ENCODE measurements at regions not wholly inside any gene's neighbourhood (a gene's known extent, or its start where the extent isn't known, plus 50 kb on each side); places are given as distances from the start of the nearest gene placed in this dataset.

DNA sequence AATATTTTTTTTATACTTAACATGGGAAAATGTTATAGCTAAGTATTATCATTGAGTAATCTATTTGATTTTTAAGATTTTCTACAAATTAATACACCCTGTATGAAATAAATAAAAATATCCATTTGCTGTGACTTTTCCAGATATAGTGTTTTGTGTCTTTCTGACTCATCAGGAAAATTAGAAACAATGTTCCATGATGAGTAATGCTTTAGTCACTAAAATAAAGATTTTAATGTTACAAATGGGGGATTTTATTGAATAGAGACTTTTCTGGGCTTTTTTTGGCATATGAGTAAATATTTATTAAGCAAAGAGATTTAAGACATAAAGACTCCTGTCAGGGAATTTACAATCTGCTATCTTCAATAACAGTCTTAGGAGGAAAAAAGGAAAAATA, 279.2 kb upstream of the NOCT start:
- ATAC-seq, result no peak; the same call in 1 of the 3 replicates
- TF ChIP-seq GLIS3 (CRISPR knock-in tag; IDR thresholded peaks at IDR 0.05) (no peak), ZNF8 (CRISPR knock-in tag; IDR thresholded peaks at IDR 0.05) (no peak), RARB (CRISPR knock-in tag; IDR thresholded peaks at IDR 0.05) (no peak), TOX (CRISPR knock-in tag; IDR thresholded peaks at IDR 0.05; ENCODE audit: borderline replicate concordance) (peak; percentile 59; the same call in 1 of the 2 replicates), ZFP30 (CRISPR knock-in tag; IDR thresholded peaks at IDR 0.05) (no peak), ZC3H10 (CRISPR knock-in tag; IDR thresholded peaks at IDR 0.05) (peak; percentile 85), PPARA (CRISPR knock-in tag; IDR thresholded peaks at IDR 0.05; ENCODE audit: borderline replicate concordance) (no peak), CSDC2 (CRISPR knock-in tag; IDR thresholded peaks at IDR 0.05) (no peak), ISL1 (CRISPR knock-in tag; IDR thresholded peaks at IDR 0.05) (peak; percentile 41; the same call in 1 of the 2 replicates)
- TF ChIP-seq, protein P1, sequence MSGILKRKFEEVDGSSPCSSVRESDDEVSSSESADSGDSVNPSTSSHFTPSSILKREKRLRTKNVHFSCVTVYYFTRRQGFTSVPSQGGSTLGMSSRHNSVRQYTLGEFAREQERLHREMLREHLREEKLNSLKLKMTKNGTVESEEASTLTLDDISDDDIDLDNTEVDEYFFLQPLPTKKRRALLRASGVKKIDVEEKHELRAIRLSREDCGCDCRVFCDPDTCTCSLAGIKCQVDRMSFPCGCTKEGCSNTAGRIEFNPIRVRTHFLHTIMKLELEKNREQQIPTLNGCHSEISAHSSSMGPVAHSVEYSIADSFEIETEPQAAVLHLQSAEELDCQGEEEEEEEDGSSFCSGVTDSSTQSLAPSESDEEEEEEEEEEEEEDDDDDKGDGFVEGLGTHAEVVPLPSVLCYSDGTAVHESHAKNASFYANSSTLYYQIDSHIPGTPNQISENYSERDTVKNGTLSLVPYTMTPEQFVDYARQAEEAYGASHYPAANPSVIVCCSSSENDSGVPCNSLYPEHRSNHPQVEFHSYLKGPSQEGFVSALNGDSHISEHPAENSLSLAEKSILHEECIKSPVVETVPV (CRISPR knock-in tag; IDR thresholded peaks at IDR 0.05), result no peak

- TF ChIP-seq ZFP3 (CRISPR knock-in tag; IDR thresholded peaks at IDR 0.05) (no peak), ZNF8 (CRISPR knock-in tag; IDR thresholded peaks at IDR 0.05) (no peak), ESRRG (CRISPR knock-in tag; IDR thresholded peaks at IDR 0.05) (no peak), ARNTL (CRISPR knock-in tag; IDR thresholded peaks at IDR 0.05; ENCODE audit: borderline replicate concordance, low read depth) (no peak), TOX (CRISPR knock-in tag; IDR thresholded peaks at IDR 0.05; ENCODE audit: borderline replicate concordance) (no peak), PPARA (CRISPR knock-in tag; IDR thresholded peaks at IDR 0.05; ENCODE audit: borderline replicate concordance) (no peak), SNAI2 (CRISPR knock-in tag; IDR thresholded peaks at IDR 0.05) (no peak), RARB (CRISPR knock-in tag; IDR thresholded peaks at IDR 0.05) (no peak), OSR1 (CRISPR knock-in tag; IDR thresholded peaks at IDR 0.05) (no peak)
- TF ChIP-seq, protein P2, sequence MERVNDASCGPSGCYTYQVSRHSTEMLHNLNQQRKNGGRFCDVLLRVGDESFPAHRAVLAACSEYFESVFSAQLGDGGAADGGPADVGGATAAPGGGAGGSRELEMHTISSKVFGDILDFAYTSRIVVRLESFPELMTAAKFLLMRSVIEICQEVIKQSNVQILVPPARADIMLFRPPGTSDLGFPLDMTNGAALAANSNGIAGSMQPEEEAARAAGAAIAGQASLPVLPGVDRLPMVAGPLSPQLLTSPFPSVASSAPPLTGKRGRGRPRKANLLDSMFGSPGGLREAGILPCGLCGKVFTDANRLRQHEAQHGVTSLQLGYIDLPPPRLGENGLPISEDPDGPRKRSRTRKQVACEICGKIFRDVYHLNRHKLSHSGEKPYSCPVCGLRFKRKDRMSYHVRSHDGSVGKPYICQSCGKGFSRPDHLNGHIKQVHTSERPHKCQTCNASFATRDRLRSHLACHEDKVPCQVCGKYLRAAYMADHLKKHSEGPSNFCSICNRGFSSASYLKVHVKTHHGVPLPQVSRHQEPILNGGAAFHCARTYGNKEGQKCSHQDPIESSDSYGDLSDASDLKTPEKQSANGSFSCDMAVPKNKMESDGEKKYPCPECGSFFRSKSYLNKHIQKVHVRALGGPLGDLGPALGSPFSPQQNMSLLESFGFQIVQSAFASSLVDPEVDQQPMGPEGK (CRISPR knock-in tag; IDR thresholded peaks at IDR 0.05; ENCODE audit: borderline replicate concordance), result no peak
- TF ChIP-seq, protein P3, sequence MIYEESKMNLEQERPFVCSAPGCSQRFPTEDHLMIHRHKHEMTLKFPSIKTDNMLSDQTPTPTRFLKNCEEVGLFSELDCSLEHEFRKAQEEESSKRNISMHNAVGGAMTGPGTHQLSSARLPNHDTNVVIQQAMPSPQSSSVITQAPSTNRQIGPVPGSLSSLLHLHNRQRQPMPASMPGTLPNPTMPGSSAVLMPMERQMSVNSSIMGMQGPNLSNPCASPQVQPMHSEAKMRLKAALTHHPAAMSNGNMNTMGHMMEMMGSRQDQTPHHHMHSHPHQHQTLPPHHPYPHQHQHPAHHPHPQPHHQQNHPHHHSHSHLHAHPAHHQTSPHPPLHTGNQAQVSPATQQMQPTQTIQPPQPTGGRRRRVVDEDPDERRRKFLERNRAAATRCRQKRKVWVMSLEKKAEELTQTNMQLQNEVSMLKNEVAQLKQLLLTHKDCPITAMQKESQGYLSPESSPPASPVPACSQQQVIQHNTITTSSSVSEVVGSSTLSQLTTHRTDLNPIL (CRISPR knock-in tag; IDR thresholded peaks at IDR 0.05; ENCODE audit: low read depth), result no peak; the same call in 1 of the 2 replicates
- TF ChIP-seq, protein P4, sequence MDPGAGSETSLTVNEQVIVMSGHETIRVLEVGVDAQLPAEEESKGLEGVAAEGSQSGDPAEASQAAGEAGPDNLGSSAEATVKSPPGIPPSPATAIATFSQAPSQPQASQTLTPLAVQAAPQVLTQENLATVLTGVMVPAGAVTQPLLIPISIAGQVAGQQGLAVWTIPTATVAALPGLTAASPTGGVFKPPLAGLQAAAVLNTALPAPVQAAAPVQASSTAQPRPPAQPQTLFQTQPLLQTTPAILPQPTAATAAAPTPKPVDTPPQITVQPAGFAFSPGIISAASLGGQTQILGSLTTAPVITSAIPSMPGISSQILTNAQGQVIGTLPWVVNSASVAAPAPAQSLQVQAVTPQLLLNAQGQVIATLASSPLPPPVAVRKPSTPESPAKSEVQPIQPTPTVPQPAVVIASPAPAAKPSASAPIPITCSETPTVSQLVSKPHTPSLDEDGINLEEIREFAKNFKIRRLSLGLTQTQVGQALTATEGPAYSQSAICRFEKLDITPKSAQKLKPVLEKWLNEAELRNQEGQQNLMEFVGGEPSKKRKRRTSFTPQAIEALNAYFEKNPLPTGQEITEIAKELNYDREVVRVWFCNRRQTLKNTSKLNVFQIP (CRISPR knock-in tag; IDR thresholded peaks at IDR 0.05; ENCODE audit: borderline replicate concordance, low read depth), result no peak
These were observed 280.8 kb upstream of the NOCT start for GRCh38 chr4:138734746-138735145.

GRCh38 chr4:138728566-138728965, 287.0 kb upstream of the NOCT start:
- ATAC-seq, result no peak

More at GRCh38 chr4:138734746-138735145, 280.8 kb upstream of the NOCT start:
- no peak for ATAC-seq

More at GRCh38 chr4:138728566-138728965, 287.0 kb upstream of the NOCT start:
- TF ChIP-seq, protein P5, sequence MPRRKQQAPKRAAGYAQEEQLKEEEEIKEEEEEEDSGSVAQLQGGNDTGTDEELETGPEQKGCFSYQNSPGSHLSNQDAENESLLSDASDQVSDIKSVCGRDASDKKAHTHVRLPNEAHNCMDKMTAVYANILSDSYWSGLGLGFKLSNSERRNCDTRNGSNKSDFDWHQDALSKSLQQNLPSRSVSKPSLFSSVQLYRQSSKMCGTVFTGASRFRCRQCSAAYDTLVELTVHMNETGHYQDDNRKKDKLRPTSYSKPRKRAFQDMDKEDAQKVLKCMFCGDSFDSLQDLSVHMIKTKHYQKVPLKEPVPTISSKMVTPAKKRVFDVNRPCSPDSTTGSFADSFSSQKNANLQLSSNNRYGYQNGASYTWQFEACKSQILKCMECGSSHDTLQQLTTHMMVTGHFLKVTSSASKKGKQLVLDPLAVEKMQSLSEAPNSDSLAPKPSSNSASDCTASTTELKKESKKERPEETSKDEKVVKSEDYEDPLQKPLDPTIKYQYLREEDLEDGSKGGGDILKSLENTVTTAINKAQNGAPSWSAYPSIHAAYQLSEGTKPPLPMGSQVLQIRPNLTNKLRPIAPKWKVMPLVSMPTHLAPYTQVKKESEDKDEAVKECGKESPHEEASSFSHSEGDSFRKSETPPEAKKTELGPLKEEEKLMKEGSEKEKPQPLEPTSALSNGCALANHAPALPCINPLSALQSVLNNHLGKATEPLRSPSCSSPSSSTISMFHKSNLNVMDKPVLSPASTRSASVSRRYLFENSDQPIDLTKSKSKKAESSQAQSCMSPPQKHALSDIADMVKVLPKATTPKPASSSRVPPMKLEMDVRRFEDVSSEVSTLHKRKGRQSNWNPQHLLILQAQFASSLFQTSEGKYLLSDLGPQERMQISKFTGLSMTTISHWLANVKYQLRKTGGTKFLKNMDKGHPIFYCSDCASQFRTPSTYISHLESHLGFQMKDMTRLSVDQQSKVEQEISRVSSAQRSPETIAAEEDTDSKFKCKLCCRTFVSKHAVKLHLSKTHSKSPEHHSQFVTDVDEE (CRISPR knock-in tag; IDR thresholded peaks at IDR 0.05), result no peak
- TF ChIP-seq ZFP30 (CRISPR knock-in tag; IDR thresholded peaks at IDR 0.05) (no peak), ZNF70 (CRISPR knock-in tag; IDR thresholded peaks at IDR 0.05) (no peak)
- TF ChIP-seq, protein P3 (CRISPR knock-in tag; IDR thresholded peaks at IDR 0.05; ENCODE audit: low read depth), result no peak

All from SK-N-SH treated with all-trans-retinoic acid at 6 μM for 48 hours (cell line).